Tibial artery (tissue), 4 donors: ENCODE measurements at regions not wholly inside any gene's neighbourhood (a gene's known extent, or its start where the extent isn't known, plus 50 kb on each side); places are given as distances from the start of the nearest gene placed in this dataset.
A peak's percentile ranks its signal among the peaks of the same experiment; 100 is the strongest.

Experiments used
- DNase-seq, 2 donors: peaks; one replicate each; pipeline ENCODE4 v3.0.0-alpha.2; 2019
- H3K27ac ChIP-seq, 2 donors: fragments of 200-600 bp; sonication (generic) in 1 of 2; 1 replicate in 1 of 2; 2 replicates in 1 of 2; pipeline ENCODE4 v1.5.1; 2018 to 2019; ENCODE audit warnings: mild to moderate bottlenecking in 1 of 2
- H3K27me3 ChIP-seq, 2 donors: fragments of 200-600 bp; sonication (generic) in 1 of 2; one replicate each; pipeline versions ENCODE4 v1.5.1 to v1.6.0; 2016 to 2019
- H3K36me3 ChIP-seq, 3 donors: fragments of 200-600 bp; sonication (generic) in 2 of 3; one replicate each; pipeline ENCODE4 v1.5.1; 2016 to 2019; ENCODE audit warnings: mild to moderate bottlenecking in 2 of 3
- H3K4me1 ChIP-seq, 4 donors: fragments of 200-600 bp; sonication (generic) in 2 of 4; 1 replicate in 3 of 4; 2 replicates in 1 of 4; pipeline ENCODE4 v1.5.1; 2016 to 2019
- H3K4me3 ChIP-seq, 2 donors: fragments of 200-600 bp; sonication (generic) in 1 of 2; 1 replicate in 1 of 2; 2 replicates in 1 of 2; pipeline ENCODE4 v1.5.1; 2018 to 2019; ENCODE audit warnings: mild to moderate bottlenecking in 2 of 2
- H3K9me3 ChIP-seq, 3 donors: fragments of 200-600 bp; sonication (generic) in 1 of 3; one replicate each; pipeline ENCODE4 v1.5.1; 2016 to 2019
- CTCF ChIP-seq, 2 experiments: fragments of 200-600 bp in 1 of 2; fragments of 450-650 bp in 1 of 2; IDR thresholded peaks; one replicate each; pipeline ENCODE4 v1.5.1; 2017 to 2019; ENCODE audit warnings: antibody characterized with exemption in 2 of 2, mild to moderate bottlenecking in 1 of 2, moderate library complexity in 1 of 2
- intact Hi-C: fragments of 100-400 bp; cut with DNase I; formaldehyde crosslinking; loops from one replicate; pipeline ENCODE4 v1.15.0; 2023; ENCODE audit warnings: low total_unique reads

GRCh38 chr7:46356371-46356770 is 435.3 kb upstream of the IGFBP3 start:
- H3K27me3 ChIP-seq: no peaks in the 10 kb centered on the region
- H3K27ac ChIP-seq: no peak overlapping the region
- H3K36me3 ChIP-seq: no peaks in the 10 kb centered on the region
- no peak for DNase-seq
- TF ChIP-seq CTCF (IDR thresholded peaks at IDR 0.05): no peak
- no peaks in the 10 kb centered on the region for H3K9me3 ChIP-seq
- intact Hi-C loops: no loop called here
- H3K4me1 ChIP-seq: no peaks in the 10 kb centered on the region
- H3K4me3 ChIP-seq: no peak overlapping the region

GRCh38 chr7:46355331-46355730 is 434.3 kb upstream of the IGFBP3 start:
- no peaks in the 10 kb centered on the region for H3K4me1 ChIP-seq
- no peaks in the 10 kb centered on the region for H3K36me3 ChIP-seq
- no peaks in the 10 kb centered on the region for H3K9me3 ChIP-seq
- no peak overlapping the region for H3K4me3 ChIP-seq
- intact Hi-C loops: no loop called here
- no peak for DNase-seq
- H3K27ac ChIP-seq: no peak overlapping the region
- H3K27me3 ChIP-seq: no peaks in the 10 kb centered on the region
- no peak for TF ChIP-seq CTCF (IDR thresholded peaks at IDR 0.05)

GRCh38 chr7:46352004-46352954 is 431.2 kb upstream of the IGFBP3 start:
- H3K9me3 ChIP-seq: no peaks in the 10 kb centered on the region
- no peaks in the 10 kb centered on the region for H3K36me3 ChIP-seq
- no peaks in the 10 kb centered on the region for H3K4me1 ChIP-seq
- peak; percentile 39 to 67 for TF ChIP-seq CTCF (IDR thresholded peaks at IDR 0.05)
- no peak for DNase-seq
- H3K4me3 ChIP-seq: no peak overlapping the region
- H3K27me3 ChIP-seq: no peaks in the 10 kb centered on the region
- intact Hi-C loops: loop anchor here (2.0 to 5.0 kb wide), 2 partner anchors 429 to 735 kb away; no protein-coding TSS in a partner anchor
- no peak overlapping the region for H3K27ac ChIP-seq

- Histone ChIP-seq H3K4me3 (no peak overlapping the region), H3K27me3 (no peaks in the 10 kb centered on the region), H3K9me3 (no peaks in the 10 kb centered on the region), H3K36me3 (no peaks in the 10 kb centered on the region), H3K4me1 (no peaks in the 10 kb centered on the region), H3K27ac (no peak overlapping the region)
- no peak for DNase-seq
- intact Hi-C loops: no loop called here
- no peak for TF ChIP-seq CTCF (IDR thresholded peaks at IDR 0.05)
Observed at GRCh38 chr7:46349490-46349889, 428.4 kb upstream of the IGFBP3 start.

GRCh38 chr7:46344533-46344932 is 423.5 kb upstream of the IGFBP3 start:
- H3K9me3 ChIP-seq: no peaks in the 10 kb centered on the region
- no peak for TF ChIP-seq CTCF (IDR thresholded peaks at IDR 0.05)
- no peak overlapping the region for H3K27ac ChIP-seq
- intact Hi-C loops: no loop called here
- no peak for DNase-seq
- no peaks in the 10 kb centered on the region for H3K36me3 ChIP-seq
- H3K4me1 ChIP-seq: no peaks in the 10 kb centered on the region
- no peak overlapping the region for H3K4me3 ChIP-seq
- H3K27me3 ChIP-seq: no peaks in the 10 kb centered on the region
